Jurkat, Clone E6-1 (cell line): ENCODE measurements at regions not wholly inside any gene's neighbourhood (a gene's known extent, or its start where the extent isn't known, plus 50 kb on each side); places are given as distances from the start of the nearest gene placed in this dataset.
"Not testable (repeated sequence)": the region's sequence is repeated elsewhere in the genome, so short reads cannot be mapped to it uniquely, and the experiment has no call there.

Experiments
- DNase-seq: peaks from one replicate; pipeline ENCODE4 v3.0.0-alpha.2; 2011; ENCODE audit warnings: low read depth, low spot score
- H3K4me3 ChIP-seq: 2 replicates; pipeline ENCODE4 v1.5.1; 2011; ENCODE audit warnings: mild to moderate bottlenecking, low read length, control low read depth, moderate library complexity

- no peak overlapping the region for H3K4me3 ChIP-seq
- no peak for DNase-seq
These were observed 244.9 kb downstream of the SEMA3D start for GRCh38 chr7:84941936-84942335.

GRCh38 chr7:84941291-84941690, 245.6 kb downstream of the SEMA3D start:
- no peak for DNase-seq
- H3K4me3 ChIP-seq: no peak overlapping the region

GRCh38 chr7:84939888-84940287, 247.0 kb downstream of the SEMA3D start:
- H3K4me3 ChIP-seq: no peak overlapping the region

GRCh38 chr7:84939442-84939841, 247.4 kb downstream of the SEMA3D start:
- H3K4me3 ChIP-seq: no peak overlapping the region
- no peak for DNase-seq

More at GRCh38 chr7:84939888-84940287, 247.0 kb downstream of the SEMA3D start:
- DNase-seq: no peak

GRCh38 chr7:84924353-84924752, 262.5 kb downstream of the SEMA3D start:
- no peak for DNase-seq

GRCh38 chr7:84923348-84923747, 263.5 kb downstream of the SEMA3D start:
- no peak for DNase-seq
- no peak overlapping the region for H3K4me3 ChIP-seq

More at GRCh38 chr7:84924353-84924752, 262.5 kb downstream of the SEMA3D start:
- no peak overlapping the region for H3K4me3 ChIP-seq

GRCh38 chr7:84921154-84921553, 265.7 kb downstream of the SEMA3D start:
- no peak overlapping the region for H3K4me3 ChIP-seq
- no peak for DNase-seq

- not testable (repeated sequence) for H3K4me3 ChIP-seq, DNase-seq
These were observed 269.9 kb downstream of the SEMA3D start for GRCh38 chr7:84916973-84917372.

GRCh38 chr7:84916161-84916560, 270.7 kb downstream of the SEMA3D start:
- DNase-seq: no peak
- no peak overlapping the region for H3K4me3 ChIP-seq

- no peak for DNase-seq
These were observed 272.3 kb downstream of the SEMA3D start for GRCh38 chr7:84914598-84914997.

GRCh38 chr7:84913731-84914130, 273.1 kb downstream of the SEMA3D start:
- no peak overlapping the region for H3K4me3 ChIP-seq
- no peak for DNase-seq

More at GRCh38 chr7:84914598-84914997, 272.3 kb downstream of the SEMA3D start:
- no peak overlapping the region for H3K4me3 ChIP-seq

- H3K4me3 ChIP-seq: no peak overlapping the region
- DNase-seq: no peak
These were observed 273.7 kb downstream of the SEMA3D start for GRCh38 chr7:84912993-84913635.

GRCh38 chr7:84912537-84912936, 274.3 kb downstream of the SEMA3D start:
- DNase-seq: no peak
- H3K4me3 ChIP-seq: no peak overlapping the region

- no peak overlapping the region for H3K4me3 ChIP-seq
- DNase-seq: no peak
These were observed 274.8 kb downstream of the SEMA3D start for GRCh38 chr7:84912018-84912417.

GRCh38 chr7:84911077-84911476, 275.8 kb downstream of the SEMA3D start:
- DNase-seq: no peak
- H3K4me3 ChIP-seq: no peak overlapping the region

GRCh38 chr7:84910322-84910721, 276.5 kb downstream of the SEMA3D start:
- DNase-seq, H3K4me3 ChIP-seq: not testable (repeated sequence)

- DNase-seq: no peak
These were observed 278.6 kb downstream of the SEMA3D start for GRCh38 chr7:84908196-84908793.

GRCh38 chr7:84906889-84907288, 280.0 kb downstream of the SEMA3D start:
- no peak for DNase-seq
- H3K4me3 ChIP-seq: no peak overlapping the region

More at GRCh38 chr7:84908196-84908793, 278.6 kb downstream of the SEMA3D start:
- no peak overlapping the region for H3K4me3 ChIP-seq

GRCh38 chr7:84904561-84904960, 282.3 kb downstream of the SEMA3D start:
- DNase-seq: no peak
- no peak overlapping the region for H3K4me3 ChIP-seq

- DNase-seq: no peak
- no peak overlapping the region for H3K4me3 ChIP-seq
These were observed 285.5 kb downstream of the SEMA3D start for GRCh38 chr7:84901366-84901765.

- no peak for DNase-seq
- no peak overlapping the region for H3K4me3 ChIP-seq
These were observed 286.6 kb downstream of the SEMA3D start for GRCh38 chr7:84900215-84900614.
